C1 segment of cervical spinal cord (tissue), 14 donors: ENCODE measurements at regions not wholly inside any gene's neighbourhood (a gene's known extent, or its start where the extent isn't known, plus 50 kb on each side); places are given as distances from the start of the nearest gene placed in this dataset.

Source experiments
- DNase-seq, 14 donors: peaks; one replicate each; lab custom pipeline; 2025; lab: John Stamatoyannopoulos, UW

- DNase-seq = no peak
Measured at GRCh38 chr2:217125014-217125413, 265.1 kb upstream of the TNP1 start.

GRCh38 chr2:217124050-217124449 is 264.2 kb upstream of the TNP1 start:
- no peak for DNase-seq

DNA sequence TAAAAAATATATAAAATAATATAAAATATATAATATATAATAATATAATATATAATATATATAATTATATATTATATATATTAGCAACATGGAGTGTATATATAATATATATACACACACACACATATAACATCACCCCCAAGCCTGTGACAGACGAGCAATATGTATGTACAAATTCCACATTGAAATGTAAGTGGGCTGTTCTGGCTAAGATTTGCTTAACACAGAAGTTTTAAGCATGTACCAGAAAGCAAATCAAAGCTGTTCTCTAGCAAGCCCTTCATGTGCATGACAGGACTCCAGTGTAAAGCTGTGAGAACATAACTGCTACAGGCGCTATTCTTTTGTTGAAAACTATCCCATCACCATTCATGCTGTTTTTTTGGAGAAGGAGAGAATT is 261.7 kb upstream of the TNP1 start:
- DNase-seq = no peak

GRCh38 chr2:217120429-217120828 is 260.6 kb upstream of the TNP1 start:
- DNase-seq = no peak

GRCh38 chr2:217118559-217119284 is 258.9 kb upstream of the TNP1 start:
- DNase-seq = no peak

GRCh38 chr2:217117523-217117922 is 257.7 kb upstream of the TNP1 start:
- no peak for DNase-seq

- no peak for DNase-seq
Measured at GRCh38 chr2:217116610-217117009, 256.7 kb upstream of the TNP1 start.

- DNase-seq = no peak
Measured at GRCh38 chr2:217114117-217114516, 254.3 kb upstream of the TNP1 start.

GRCh38 chr2:217113491-217113890 is 253.6 kb upstream of the TNP1 start:
- DNase-seq = no peak

- DNase-seq = no peak
Measured at GRCh38 chr2:217110550-217110949, 250.7 kb upstream of the TNP1 start.

DNA sequence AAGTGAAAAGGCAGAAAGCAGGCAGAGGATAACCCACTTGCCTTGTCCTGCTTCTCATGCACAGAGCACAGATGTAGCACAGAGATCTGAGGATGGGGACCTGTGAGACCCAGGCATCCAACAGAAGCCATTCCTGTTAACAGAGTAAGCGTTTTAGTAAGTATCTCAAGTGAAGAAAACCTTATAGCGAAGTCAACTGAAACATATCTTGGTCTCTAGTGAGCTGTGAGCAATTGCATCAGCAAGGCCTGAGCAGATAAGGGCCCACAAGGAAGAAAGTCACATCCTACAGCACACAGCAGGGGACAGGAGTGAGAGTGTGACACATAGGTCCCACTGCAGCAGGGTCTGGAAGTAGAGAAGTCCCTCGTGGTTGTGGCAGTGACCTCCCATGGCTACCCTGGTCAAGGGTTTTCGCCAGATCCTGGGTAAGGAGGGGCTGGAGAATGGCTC is 248.7 kb upstream of the TNP1 start:
- DNase-seq = no peak

- DNase-seq = no peak
Measured at GRCh38 chr2:217108086-217108485, 248.2 kb upstream of the TNP1 start.

- no peak for DNase-seq
Measured at GRCh38 chr2:217107480-217107879, 247.6 kb upstream of the TNP1 start.

- DNase-seq = no peak
Measured at GRCh38 chr2:217106650-217107014, 246.8 kb upstream of the TNP1 start.

GRCh38 chr2:217105733-217106649 is 246.1 kb upstream of the TNP1 start:
- no peak for DNase-seq

GRCh38 chr2:217103752-217104545 is 244.1 kb upstream of the TNP1 start:
- no peak for DNase-seq

DNA sequence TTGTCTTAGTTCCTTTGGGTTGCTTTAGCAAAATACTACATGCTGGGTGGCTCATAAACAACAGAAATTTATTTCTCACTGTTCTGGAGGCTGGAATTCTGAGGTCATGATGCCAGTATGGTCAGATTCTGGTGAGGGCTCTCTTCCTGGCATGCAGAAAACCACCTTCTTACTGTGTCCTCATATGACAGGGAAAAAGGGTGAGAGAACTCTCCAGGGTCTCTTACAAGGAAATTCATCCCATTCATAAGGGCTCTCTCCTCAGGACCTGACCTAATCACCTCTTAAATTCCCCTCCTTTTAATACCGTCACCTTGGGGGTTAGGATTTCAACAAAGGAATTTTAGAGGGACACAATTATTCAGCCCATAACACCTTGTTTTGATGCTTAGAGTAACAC is 243.1 kb upstream of the TNP1 start:
- DNase-seq = no peak

- DNase-seq = no peak
Measured at GRCh38 chr2:217101972-217102371, 242.1 kb upstream of the TNP1 start.

- no peak for DNase-seq
Measured at GRCh38 chr2:217099561-217099960, 239.7 kb upstream of the TNP1 start.

GRCh38 chr2:217098435-217098834 is 238.6 kb upstream of the TNP1 start:
- DNase-seq = no peak

GRCh38 chr2:217097346-217097745 is 237.5 kb upstream of the TNP1 start:
- no peak for DNase-seq
